Astrocyte (in vitro differentiated cells and primary cell): ENCODE measurements at regions not wholly inside any gene's neighbourhood (a gene's known extent, or its start where the extent isn't known, plus 50 kb on each side); places are given as distances from the start of the nearest gene placed in this dataset.

Source experiments
- DNase-seq: peaks from one replicate; pipeline ENCODE4 v3.0.0-alpha.2; 2010; ENCODE audit warnings: low read depth
- FAIRE-seq: peaks from 2 replicates; lab custom pipeline; 2011; peaks lifted over from hg19 to GRCh38; lab: Jason Lieb, UNC
- H2AFZ ChIP-seq: 2 replicates; pipeline ENCODE4 v1.6.0; 2012; ENCODE audit warnings: low read depth, low read length, inconsistent platforms
- H3K27ac ChIP-seq: 2 replicates; pipeline ENCODE4 v1.5.1; 2011; ENCODE audit warnings: low read depth, low read length, inconsistent platforms
- H3K27me3 ChIP-seq: 2 replicates; pipeline ENCODE4 v1.6.0; 2011; ENCODE audit warnings: low read length, inconsistent platforms; ENCODE audit not compliant: insufficient read depth
- H3K36me3 ChIP-seq: 2 replicates; pipeline ENCODE4 v1.5.1; 2011; ENCODE audit warnings: low read length, inconsistent platforms; ENCODE audit not compliant: insufficient read depth
- H3K4me1 ChIP-seq: 2 replicates; pipeline ENCODE4 v1.5.1; 2011; ENCODE audit warnings: low read length, inconsistent platforms; ENCODE audit not compliant: insufficient read depth
- H3K4me2 ChIP-seq: 2 replicates; pipeline ENCODE4 v1.6.0; 2012; ENCODE audit warnings: low read length, inconsistent platforms
- H3K4me3 ChIP-seq: 2 replicates; pipeline ENCODE4 v1.5.1; 2011; ENCODE audit warnings: low read depth, mild to moderate bottlenecking, low read length, inconsistent platforms; ENCODE audit not compliant: insufficient read depth
- H3K79me2 ChIP-seq: 2 replicates; pipeline ENCODE4 v1.6.0; 2012; ENCODE audit warnings: mild to moderate bottlenecking, low read length, inconsistent platforms; ENCODE audit not compliant: insufficient read depth
- H3K9ac ChIP-seq: 2 replicates; pipeline ENCODE4 v1.6.0; 2012; ENCODE audit warnings: mild to moderate bottlenecking, low read length, inconsistent platforms
- H3K9me3 ChIP-seq: 2 replicates; pipeline ENCODE4 v1.5.1; 2012; ENCODE audit warnings: low read depth, mild to moderate bottlenecking, low read length, inconsistent platforms; ENCODE audit not compliant: insufficient read depth
- H4K20me1 ChIP-seq: 2 replicates; pipeline ENCODE4 v1.6.0; 2012; ENCODE audit warnings: low read length, inconsistent platforms; ENCODE audit not compliant: insufficient read depth
- H3K27ac Mint-ChIP-seq: one replicate; pipeline ENCODE4 v1.8.0; 2021; ENCODE audit warnings: mild to moderate bottlenecking, mixed read lengths; ENCODE audit not compliant: unreplicated experiment
- H3K27me3 Mint-ChIP-seq: one replicate; pipeline ENCODE4 v1.8.0; 2021; ENCODE audit warnings: low read depth, mixed read lengths; ENCODE audit not compliant: unreplicated experiment
- H3K36me3 Mint-ChIP-seq: one replicate; pipeline ENCODE4 v1.8.0; 2021; ENCODE audit warnings: low read depth, mixed read lengths; ENCODE audit not compliant: unreplicated experiment
- H3K4me1 Mint-ChIP-seq: one replicate; pipeline ENCODE4 v1.8.0; 2021; ENCODE audit warnings: low read depth, mixed read lengths; ENCODE audit not compliant: unreplicated experiment
- H3K4me3 Mint-ChIP-seq: one replicate; pipeline ENCODE4 v1.8.0; 2021; ENCODE audit warnings: mild to moderate bottlenecking, moderate library complexity, mixed read lengths; ENCODE audit not compliant: unreplicated experiment
- H3K9me3 Mint-ChIP-seq: one replicate; pipeline ENCODE4 v1.8.0; 2021; ENCODE audit warnings: mild to moderate bottlenecking, mixed read lengths; ENCODE audit not compliant: unreplicated experiment
- CTCF ChIP-seq: IDR thresholded peaks from 2 replicates; pipeline ENCODE4 v1.5.1; 2011; ENCODE audit warnings: low read depth, mild to moderate bottlenecking, inconsistent platforms, low read length, moderate library complexity; ENCODE audit not compliant: insufficient read depth
- EZH2 ChIP-seq: IDR thresholded peaks from 2 replicates; pipeline ENCODE4 v1.6.1; 2012; ENCODE audit warnings: mild to moderate bottlenecking, low read length, inconsistent platforms; ENCODE audit not compliant: insufficient read depth

- H3K4me3 Mint-ChIP-seq = no peak overlapping the region
- H3K9me3 ChIP-seq = peaks cover 13% of the 10 kb centered on the region
- H3K4me1 ChIP-seq = no peaks in the 10 kb centered on the region
- peaks cover 9% of the 10 kb centered on the region for H3K9me3 Mint-ChIP-seq
- H3K4me2 ChIP-seq = no peak overlapping the region
- no peaks in the 10 kb centered on the region for H3K36me3 ChIP-seq
- no peak overlapping the region for H3K27ac ChIP-seq
- H3K9ac ChIP-seq = no peak overlapping the region
- H4K20me1 ChIP-seq = no peaks in the 10 kb centered on the region
- FAIRE-seq (no peak), DNase-seq (no peak)
- peaks cover 5% of the 10 kb centered on the region for H3K4me1 Mint-ChIP-seq
- peaks cover 6% of the 10 kb centered on the region for H3K27me3 Mint-ChIP-seq
- TF ChIP-seq EZH2 (no peak), CTCF (no peak)
- H2AFZ ChIP-seq = no peak overlapping the region
- no peaks in the 10 kb centered on the region for H3K36me3 Mint-ChIP-seq
- H3K4me3 ChIP-seq = no peak overlapping the region
- H3K79me2 ChIP-seq = no peaks in the 10 kb centered on the region
- H3K27ac Mint-ChIP-seq = no peak overlapping the region
- no peaks in the 10 kb centered on the region for H3K27me3 ChIP-seq
Measured at GRCh38 chr19:28655054-28655453, 557.9 kb downstream of the UQCRFS1 start.

- TF ChIP-seq EZH2 (no peak), CTCF (no peak)
- Histone ChIP-seq H3K9ac (no peak overlapping the region), H3K27me3 (no peaks in the 10 kb centered on the region), H2AFZ (no peak overlapping the region), H3K4me3 (no peak overlapping the region), H3K9me3 (peaks cover 11% of the 10 kb centered on the region), H3K36me3 (no peaks in the 10 kb centered on the region), H3K4me2 (no peak overlapping the region), H4K20me1 (no peaks in the 10 kb centered on the region), H3K4me1 (no peaks in the 10 kb centered on the region), H3K79me2 (no peaks in the 10 kb centered on the region), H3K27ac (no peak overlapping the region)
- H3K36me3 Mint-ChIP-seq = no peaks in the 10 kb centered on the region
- no peak overlapping the region for H3K4me3 Mint-ChIP-seq
- H3K9me3 Mint-ChIP-seq = peaks cover 2% of the 10 kb centered on the region
- FAIRE-seq (no peak), DNase-seq (no peak)
- peaks cover 5% of the 10 kb centered on the region for H3K4me1 Mint-ChIP-seq
- H3K27ac Mint-ChIP-seq = no peak overlapping the region
- H3K27me3 Mint-ChIP-seq = peaks cover 6% of the 10 kb centered on the region
Measured at GRCh38 chr19:28652765-28653164, 560.2 kb downstream of the UQCRFS1 start.

- Histone ChIP-seq H2AFZ (no peak overlapping the region), H4K20me1 (no peaks in the 10 kb centered on the region), H3K9me3 (no peaks in the 10 kb centered on the region), H3K27me3 (no peaks in the 10 kb centered on the region), H3K36me3 (no peaks in the 10 kb centered on the region), H3K27ac (no peak overlapping the region), H3K4me3 (no peak overlapping the region), H3K4me1 (no peaks in the 10 kb centered on the region), H3K4me2 (no peak overlapping the region), H3K9ac (no peak overlapping the region), H3K79me2 (no peaks in the 10 kb centered on the region)
- Mint-ChIP-seq H3K4me3 (no peak overlapping the region), H3K27ac (no peak overlapping the region), H3K9me3 (no peaks in the 10 kb centered on the region), H3K36me3 (no peaks in the 10 kb centered on the region), H3K4me1 (peaks cover 1% of the 10 kb centered on the region), H3K27me3 (peaks cover 9% of the 10 kb centered on the region)
- FAIRE-seq = no peak
- no peak for DNase-seq
- TF ChIP-seq CTCF = no peak
Measured at GRCh38 chr19:28646629-28647028, 566.3 kb downstream of the UQCRFS1 start.
